ENCODE measurements at regions not wholly inside any gene's neighbourhood (a gene's known extent, or its start where the extent isn't known, plus 50 kb on each side); places are given as distances from the start of the nearest gene placed in this dataset.
"Not testable (repeated sequence)": the region's sequence is repeated elsewhere in the genome, so short reads cannot be mapped to it uniquely, and the experiment has no call there.

- ATAC-seq = no peak
Measured at GRCh38 chr2:172260336-172260735, 157.6 kb upstream of the DLX2 start.

GRCh38 chr2:172261292-172261691 is 158.6 kb upstream of the DLX2 start:
- no peak for DNase-seq
- ATAC-seq = no peak

More at GRCh38 chr2:172260336-172260735, 157.6 kb upstream of the DLX2 start:
- DNase-seq = no peak

GRCh38 chr2:172262486-172262885 is 159.8 kb upstream of the DLX2 start:
- ATAC-seq = no peak
- no peak for DNase-seq

GRCh38 chr2:172264820-172265219 is 162.1 kb upstream of the DLX2 start:
- ATAC-seq, DNase-seq: not testable (repeated sequence)

- not testable (repeated sequence) for DNase-seq, ATAC-seq
Measured at GRCh38 chr2:172269507-172270244, 157.7 kb upstream of the ITGA6 start.

GRCh38 chr2:172270278-172271079 is 156.9 kb upstream of the ITGA6 start:
- DNase-seq (no peak), ATAC-seq (no peak)

GRCh38 chr2:172273910-172274571 is 153.3 kb upstream of the ITGA6 start:
- ATAC-seq (no peak), DNase-seq (no peak)

GRCh38 chr2:172275239-172275638 is 152.1 kb upstream of the ITGA6 start:
- DNase-seq (no peak), ATAC-seq (no peak)

- DNase-seq = no peak
- no peak for ATAC-seq
Measured at GRCh38 chr2:172276961-172277360, 150.4 kb upstream of the ITGA6 start.

GRCh38 chr2:172278667-172279066 is 148.7 kb upstream of the ITGA6 start:
- ATAC-seq = no peak
- DNase-seq = no peak

- DNase-seq (no peak), ATAC-seq (no peak)
Measured at GRCh38 chr2:172279214-172279613, 148.2 kb upstream of the ITGA6 start.

- ATAC-seq = no peak
Measured at GRCh38 chr2:172279813-172280212, 147.6 kb upstream of the ITGA6 start.

GRCh38 chr2:172280571-172281361 is 146.6 kb upstream of the ITGA6 start:
- DNase-seq (no peak), ATAC-seq (no peak)

More at GRCh38 chr2:172279813-172280212, 147.6 kb upstream of the ITGA6 start:
- DNase-seq = no peak

GRCh38 chr2:172281648-172282570 is 145.5 kb upstream of the ITGA6 start:
- no peak for DNase-seq

GRCh38 chr2:172282944-172283343 is 144.4 kb upstream of the ITGA6 start:
- DNase-seq = no peak
- ATAC-seq = no peak

More at GRCh38 chr2:172281648-172282570, 145.5 kb upstream of the ITGA6 start:
- ATAC-seq = no peak

- DNase-seq (no peak), ATAC-seq (no peak)
Measured at GRCh38 chr2:172283476-172283875, 143.9 kb upstream of the ITGA6 start.

- DNase-seq (no peak), ATAC-seq (no peak)
Measured at GRCh38 chr2:172284209-172284608, 143.2 kb upstream of the ITGA6 start.

GRCh38 chr2:172285010-172285621 is 142.3 kb upstream of the ITGA6 start:
- no peak for ATAC-seq
- DNase-seq = no peak

GRCh38 chr2:172285760-172286159 is 141.6 kb upstream of the ITGA6 start:
- no peak for ATAC-seq
- DNase-seq = no peak

GRCh38 chr2:172287190-172287589 is 140.2 kb upstream of the ITGA6 start:
- ATAC-seq (no peak), DNase-seq (no peak)
